ENCODE measurements at regions not wholly inside any gene's neighbourhood (a gene's known extent, or its start where the extent isn't known, plus 50 kb on each side); places are given as distances from the start of the nearest gene placed in this dataset.

- Histone ChIP-seq H3K9me3 (no peaks in the 10 kb centered on the region), H3K4me3 (no peak overlapping the region), H3K4me1 (ENCODE audit: low read depth) (no peaks in the 10 kb centered on the region), H3K36me3 (ENCODE audit: low read depth) (no peaks in the 10 kb centered on the region)
- TF ChIP-seq CTCF (IDR thresholded peaks at IDR 0.05), result no peak
- intact Hi-C loops (cut with DNase I, micrococcal nuclease), result no loop called here
- no peak for ATAC-seq
- DNase-seq, result no peak
These were observed 283.7 kb upstream of the PKDCC start for GRCh38 chr2:41764131-41764530.

- H3K4me3 ChIP-seq, result no peak overlapping the region
- DNase-seq (no peak), ATAC-seq (no peak)
- no peaks in the 10 kb centered on the region for H3K36me3 ChIP-seq (ENCODE audit: low read depth)
- intact Hi-C loops (cut with DNase I, micrococcal nuclease), result no loop called here
- no peaks in the 10 kb centered on the region for H3K9me3 ChIP-seq
- H3K4me1 ChIP-seq (ENCODE audit: low read depth), result no peaks in the 10 kb centered on the region
- TF ChIP-seq CTCF (IDR thresholded peaks at IDR 0.05), result no peak
These were observed 282.9 kb upstream of the PKDCC start for GRCh38 chr2:41764919-41765318.

- H3K4me1 ChIP-seq (ENCODE audit: low read depth), result no peaks in the 10 kb centered on the region
- H3K9me3 ChIP-seq, result no peaks in the 10 kb centered on the region
- ATAC-seq, result no peak
- no peaks in the 10 kb centered on the region for H3K36me3 ChIP-seq (ENCODE audit: low read depth)
- intact Hi-C loops (cut with DNase I, micrococcal nuclease), result no loop called here
- H3K4me3 ChIP-seq, result no peak overlapping the region
- no peak for TF ChIP-seq CTCF (IDR thresholded peaks at IDR 0.05)
- DNase-seq, result no peak
These were observed 279.5 kb upstream of the PKDCC start for GRCh38 chr2:41768310-41768709.

- H3K9me3 ChIP-seq, result no peaks in the 10 kb centered on the region
- no peak for DNase-seq
- H3K4me1 ChIP-seq (ENCODE audit: low read depth), result no peaks in the 10 kb centered on the region
- H3K4me3 ChIP-seq, result no peak overlapping the region
- no peak for ATAC-seq
- no peak for TF ChIP-seq CTCF (IDR thresholded peaks at IDR 0.05)
- no peaks in the 10 kb centered on the region for H3K36me3 ChIP-seq (ENCODE audit: low read depth)
- intact Hi-C loops (cut with DNase I, micrococcal nuclease), result no loop called here
These were observed 276.1 kb upstream of the PKDCC start for GRCh38 chr2:41771710-41772109.

GRCh38 chr2:41772697-41773096 is 275.1 kb upstream of the PKDCC start:
- Histone ChIP-seq H3K4me1 (ENCODE audit: low read depth) (no peaks in the 10 kb centered on the region), H3K36me3 (ENCODE audit: low read depth) (no peaks in the 10 kb centered on the region), H3K4me3 (no peak overlapping the region), H3K9me3 (no peaks in the 10 kb centered on the region)
- intact Hi-C loops (cut with DNase I, micrococcal nuclease), result no loop called here
- TF ChIP-seq CTCF (IDR thresholded peaks at IDR 0.05), result no peak
- ATAC-seq, result no peak
- no peak for DNase-seq

- DNase-seq, result no peak
- TF ChIP-seq CTCF (IDR thresholded peaks at IDR 0.05), result no peak
- Histone ChIP-seq H3K4me3 (no peak overlapping the region), H3K36me3 (ENCODE audit: low read depth) (no peaks in the 10 kb centered on the region), H3K9me3 (no peaks in the 10 kb centered on the region), H3K4me1 (ENCODE audit: low read depth) (no peaks in the 10 kb centered on the region)
- ATAC-seq, result no peak
- intact Hi-C loops (cut with DNase I, micrococcal nuclease), result no loop called here
These were observed 273.7 kb upstream of the PKDCC start for GRCh38 chr2:41774011-41774605.
